Activated CD8-positive, alpha-beta memory T cell treated with anti-CD3 and anti-CD28 coated beads, Interleukin-2, amount 50 U/mL, for 24 hours (primary cell): ENCODE measurements at regions not wholly inside any gene's neighbourhood (a gene's known extent, or its start where the extent isn't known, plus 50 kb on each side); places are given as distances from the start of the nearest gene placed in this dataset.
"Not testable (repeated sequence)": the region's sequence is repeated elsewhere in the genome, so short reads cannot be mapped to it uniquely, and the experiment has no call there.

Source experiments
- DNase-seq: peaks from one replicate; pipeline ENCODE4 v3.0.0-alpha.2; 2020; ENCODE audit errors: extremely low read depth

- no peak for DNase-seq
Measured at GRCh38 chr18:77373730-77374445, 124.2 kb downstream of the GALR1 start.

GRCh38 chr18:77374446-77374805 lies 124.8 kb downstream of the GALR1 start:
- DNase-seq = no peak

- no peak for DNase-seq
Measured at GRCh38 chr18:77376043-77376732, 126.5 kb downstream of the GALR1 start.

DNA sequence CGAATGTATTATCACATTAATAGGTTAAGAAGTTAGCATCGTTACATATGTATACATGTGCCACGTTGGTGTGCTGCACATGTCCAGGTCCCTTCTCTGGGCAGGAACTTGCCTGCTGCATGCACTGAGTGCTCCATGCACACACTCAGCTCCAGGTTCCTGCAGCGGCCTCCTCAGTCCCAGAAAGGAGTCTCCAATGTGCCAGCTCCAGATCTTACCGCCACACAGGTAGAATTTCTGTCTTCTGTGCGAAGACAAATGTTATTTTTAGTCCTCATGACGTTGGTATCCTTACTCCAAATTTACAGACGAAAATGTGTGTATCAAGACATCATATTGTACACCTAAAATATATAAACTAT lies 127.1 kb downstream of the GALR1 start:
- no peak for DNase-seq

DNA sequence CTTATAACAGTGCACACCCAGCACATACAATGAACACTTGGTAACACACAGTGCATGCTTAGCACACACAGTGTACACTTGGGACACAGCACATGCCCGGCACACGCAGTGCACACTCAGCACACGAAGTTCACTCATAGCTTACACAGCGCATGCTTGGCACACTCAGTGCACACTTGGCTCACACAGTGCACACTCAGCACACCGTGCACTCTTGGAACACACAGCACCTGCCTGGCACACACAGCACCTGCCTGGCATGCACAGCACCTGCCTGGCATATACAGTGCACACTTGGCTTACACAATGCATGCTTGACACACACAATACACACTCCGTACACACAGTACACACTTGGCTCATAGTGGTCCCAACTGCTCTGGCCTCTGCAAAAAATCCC lies 128.2 kb downstream of the GALR1 start:
- no peak for DNase-seq

GRCh38 chr18:77379976-77380509 lies 130.4 kb downstream of the GALR1 start:
- DNase-seq = no peak

DNA sequence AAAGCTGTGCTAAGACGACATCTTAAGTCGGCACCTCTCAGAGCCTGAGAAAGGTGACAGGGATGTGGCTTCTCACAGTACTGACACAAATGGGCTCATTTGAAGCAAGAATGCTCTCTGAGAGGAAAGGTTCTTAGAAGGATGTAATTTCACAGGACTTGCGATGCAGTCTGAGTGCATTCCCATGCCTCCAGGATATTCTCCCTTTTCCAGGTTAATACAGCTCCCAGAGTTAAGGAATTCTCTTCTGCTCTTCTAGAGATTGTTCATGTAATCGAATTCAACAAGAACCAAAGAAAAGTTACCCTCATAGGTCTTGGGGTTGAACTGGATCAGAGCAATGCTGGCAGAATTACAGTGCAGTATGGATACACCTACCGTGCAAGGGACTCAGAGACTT lies 131.0 kb downstream of the GALR1 start:
- DNase-seq = no peak

DNA sequence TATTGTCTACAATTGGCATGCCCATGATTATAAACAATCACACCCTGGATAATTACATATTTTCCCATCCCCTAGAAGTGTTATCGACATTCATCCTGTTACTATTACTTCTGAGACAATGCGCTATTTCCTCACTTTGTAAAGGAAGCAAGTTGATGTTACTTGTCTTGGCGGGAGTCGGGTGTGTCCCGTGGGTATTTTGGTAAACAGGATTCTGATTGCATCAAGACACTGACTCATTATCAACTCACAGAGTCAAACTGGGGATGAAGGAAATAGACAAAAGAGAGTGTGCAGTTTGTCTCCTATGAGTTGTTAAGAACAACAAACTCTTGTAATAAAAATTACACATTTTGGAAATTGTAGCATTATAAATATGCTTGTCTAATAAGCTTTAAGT lies 142.7 kb downstream of the GALR1 start:
- no peak for DNase-seq

DNA sequence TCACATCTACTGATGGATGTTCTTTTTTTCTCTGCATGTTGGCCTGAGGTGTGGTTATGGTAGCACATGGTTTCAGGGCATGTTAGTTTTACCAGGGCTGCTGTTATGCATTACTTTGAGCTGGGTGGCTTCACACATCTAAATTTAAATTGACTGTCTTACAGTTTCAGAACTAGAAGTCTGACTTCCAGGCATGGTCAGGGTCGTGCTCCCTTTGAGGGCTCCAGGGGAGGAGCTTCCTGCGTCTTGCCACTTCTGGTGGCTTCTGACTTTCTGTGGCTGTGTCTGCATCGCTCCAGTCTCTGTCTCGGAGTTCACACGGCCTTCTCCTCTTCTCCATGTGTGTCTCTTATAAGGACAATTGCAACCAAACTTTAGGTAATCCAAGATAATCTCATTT lies 143.9 kb downstream of the GALR1 start:
- no peak for DNase-seq

GRCh38 chr18:77395953-77396352 lies 146.3 kb downstream of the GALR1 start:
- no peak for DNase-seq

DNA sequence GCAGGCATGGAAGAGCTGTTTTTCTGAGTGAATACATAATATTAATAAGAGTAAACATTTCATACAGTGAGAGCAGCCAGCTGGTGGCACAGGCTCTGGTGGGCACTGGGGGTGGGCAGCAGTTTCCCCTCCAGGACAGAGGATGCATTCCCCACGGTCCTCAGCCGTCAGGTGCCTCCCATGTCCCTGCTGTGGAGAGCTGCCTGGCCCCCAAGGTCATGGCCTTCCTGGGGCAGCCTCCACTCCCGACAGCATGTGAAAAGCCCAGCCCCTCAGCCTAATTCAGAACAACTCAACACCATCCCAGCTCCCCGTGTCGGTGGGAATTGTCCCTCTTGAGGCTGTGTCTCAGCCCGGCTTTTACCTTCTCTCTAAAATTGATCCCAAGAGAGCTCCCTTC lies 147.4 kb downstream of the GALR1 start:
- no peak for DNase-seq

DNA sequence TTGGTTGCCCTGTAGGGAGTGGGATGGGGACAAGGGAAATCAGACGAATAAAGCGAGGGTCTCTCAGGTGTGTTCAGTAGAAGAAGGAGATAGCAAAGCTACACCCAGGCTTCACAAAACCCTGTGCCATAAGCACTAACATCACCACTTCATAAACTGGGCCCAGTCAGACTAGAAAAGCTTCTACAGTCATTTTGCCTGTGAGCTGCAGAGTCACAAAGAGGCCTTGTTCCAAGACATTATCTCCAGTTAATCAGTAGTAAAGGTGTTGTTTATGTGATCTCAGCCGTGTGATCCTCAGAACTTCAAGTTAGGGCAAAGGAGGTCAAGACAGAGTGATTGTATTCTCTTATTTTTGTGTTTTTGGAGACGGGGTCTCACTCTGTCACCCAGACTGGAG lies 148.0 kb downstream of the GALR1 start:
- no peak for DNase-seq

DNA sequence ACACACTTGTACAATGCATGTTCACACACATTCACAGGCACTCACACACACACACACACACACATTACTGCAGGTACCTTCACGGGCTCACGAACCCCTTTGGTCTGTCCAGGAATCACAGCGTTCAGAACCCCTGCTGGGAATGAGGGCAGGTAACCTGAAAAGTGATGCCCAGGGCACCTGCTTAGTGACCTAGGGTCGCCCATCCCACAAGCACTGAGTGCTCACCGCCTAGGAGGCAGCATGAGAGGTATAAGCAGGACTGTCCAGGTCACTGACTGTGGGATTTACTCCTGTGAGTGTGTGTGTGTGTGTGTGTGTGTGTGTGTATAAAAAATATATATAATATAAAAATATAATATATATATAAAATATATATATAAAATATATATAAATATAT lies 150.9 kb downstream of the GALR1 start:
- no peak for DNase-seq

DNA sequence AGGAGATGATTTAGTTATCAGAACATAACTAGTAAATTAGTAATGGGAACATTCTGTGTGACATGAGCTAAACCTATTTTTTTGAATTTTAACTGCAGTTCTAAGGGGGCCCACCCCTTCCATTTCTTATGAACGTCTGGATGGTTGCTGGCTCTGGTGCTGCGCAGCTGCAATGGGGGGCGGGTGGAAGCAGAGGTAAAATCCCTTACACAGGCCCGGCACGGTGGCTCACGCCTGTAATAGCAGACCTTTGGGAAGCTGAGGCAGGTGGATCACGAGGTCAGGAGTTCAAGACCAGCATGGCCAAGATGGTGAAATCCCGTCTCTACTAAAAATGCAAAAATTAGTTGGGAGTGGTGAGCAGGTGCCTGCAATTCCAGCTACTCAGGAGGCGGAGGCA lies 151.5 kb downstream of the GALR1 start:
- no peak for DNase-seq

- no peak for DNase-seq
Measured at GRCh38 chr18:77403969-77404535, 154.4 kb downstream of the GALR1 start.

DNA sequence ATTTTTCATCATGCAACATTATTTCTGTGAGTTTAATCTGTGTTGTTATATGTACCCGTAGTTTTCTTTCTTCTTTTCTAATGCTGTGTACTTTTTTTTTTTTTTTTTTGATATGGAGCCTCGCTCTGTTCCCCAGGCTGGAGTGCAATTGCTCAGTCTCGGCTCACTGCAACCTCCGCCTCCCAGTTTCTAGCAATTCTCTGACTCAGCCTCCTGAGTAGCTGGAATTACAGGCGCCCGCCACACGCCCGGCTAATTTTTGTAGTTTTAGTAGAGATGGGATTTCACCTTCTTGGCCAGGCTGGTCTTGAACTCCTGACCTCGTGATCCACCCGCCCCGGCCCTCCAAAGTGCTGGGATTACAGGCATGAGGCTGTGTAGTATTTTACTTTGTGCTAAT lies 155.4 kb downstream of the GALR1 start:
- no peak for DNase-seq

DNA sequence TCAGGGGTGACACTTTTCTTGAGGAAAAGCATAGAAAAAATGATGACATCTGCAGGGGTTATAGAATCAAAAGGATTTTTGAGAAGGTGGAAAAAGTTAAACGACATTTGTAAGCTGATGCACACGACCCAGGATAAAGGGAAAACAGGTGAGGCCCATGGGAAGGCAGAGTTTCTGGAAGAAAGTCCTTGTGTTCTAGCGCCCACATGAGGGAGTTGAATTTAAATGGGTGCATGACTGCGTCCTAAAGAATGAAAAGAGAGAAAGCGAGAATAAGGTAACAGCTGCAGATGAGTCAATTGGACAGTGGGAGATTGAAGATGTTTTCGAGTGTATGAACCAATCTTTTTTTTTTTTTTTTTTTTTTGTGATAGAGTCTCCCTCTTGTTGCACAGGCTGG lies 158.1 kb downstream of the GALR1 start:
- DNase-seq = no peak

DNA sequence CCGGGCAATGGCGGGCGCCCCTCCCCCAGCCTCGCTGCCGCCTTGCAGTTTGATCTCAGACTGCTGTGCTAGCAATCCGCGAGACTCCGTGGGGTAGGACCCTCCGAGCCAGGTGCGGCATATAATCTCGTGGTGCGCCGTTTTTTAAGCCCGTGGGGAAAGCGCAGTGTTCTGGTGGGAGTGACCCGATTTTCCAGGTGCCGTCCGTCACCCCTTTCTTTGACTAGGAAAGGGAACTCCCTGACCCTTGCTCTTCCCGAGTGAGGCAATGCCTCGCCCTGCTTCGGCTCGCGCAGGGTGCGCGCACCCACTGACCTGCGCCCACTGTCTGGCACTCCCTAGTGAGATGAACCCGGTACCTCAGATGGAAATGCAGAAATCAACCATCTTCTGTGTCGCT lies 171.9 kb downstream of the GALR1 start:
- DNase-seq = not testable (repeated sequence)

GRCh38 chr18:77422974-77423867 lies 173.6 kb downstream of the GALR1 start:
- DNase-seq = no peak

DNA sequence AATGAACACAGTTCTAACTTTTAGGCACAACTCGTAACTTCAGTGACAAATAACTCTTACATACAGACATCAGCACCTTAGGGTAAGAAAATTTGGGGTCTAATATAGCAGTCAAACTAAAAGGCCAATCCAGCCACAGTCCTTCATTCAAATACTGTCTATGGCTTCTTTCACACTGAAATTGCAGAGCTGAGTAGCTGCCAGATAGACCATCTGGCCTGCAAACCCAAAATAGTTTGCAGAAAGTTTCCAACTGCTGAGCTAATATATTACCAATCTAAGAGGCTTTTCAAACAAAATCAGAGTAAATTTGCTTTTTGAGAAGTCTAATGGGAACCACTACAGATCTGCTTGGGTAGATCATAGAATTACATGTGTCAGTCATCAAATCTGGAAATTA lies 183.4 kb downstream of the GALR1 start:
- DNase-seq = no peak

GRCh38 chr18:77439888-77440287 lies 190.2 kb downstream of the GALR1 start:
- no peak for DNase-seq

DNA sequence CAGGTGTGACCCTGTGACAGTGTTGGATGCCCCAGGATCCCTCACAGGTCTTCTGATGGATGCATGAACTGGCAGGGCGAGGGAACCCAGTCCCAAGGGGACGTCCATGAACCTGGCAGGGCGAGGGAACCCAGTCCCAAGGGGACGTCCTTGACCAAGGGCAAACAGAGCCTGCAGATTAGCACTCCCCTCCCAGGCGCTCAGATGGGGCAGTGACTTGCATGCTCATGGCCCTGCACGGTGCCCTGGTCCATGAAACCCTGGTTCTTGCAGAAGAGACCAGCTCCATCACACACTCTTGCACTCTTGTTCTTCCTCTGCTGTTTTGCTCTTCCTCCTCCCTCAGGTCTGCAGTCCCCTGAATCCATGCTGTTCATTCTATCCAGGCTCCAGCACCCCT lies 192.7 kb downstream of the GALR1 start:
- no peak for DNase-seq
